H1 (cell line): ENCODE measurements at regions not wholly inside any gene's neighbourhood (a gene's known extent, or its start where the extent isn't known, plus 50 kb on each side); places are given as distances from the start of the nearest gene placed in this dataset.

ENCODE experiments used
- CTCF ChIA-PET: fragments of 300-600 bp; sonication (Branson Sonifier 250); formaldehyde crosslinking; loops from one replicate; lab custom pipeline; 2021; ENCODE audit not compliant: partially characterized antibody; lab: Charles Lee
- POLR2A ChIA-PET: fragments of 300-600 bp; sonication (Branson Sonifier 250); formaldehyde crosslinking; loops from one replicate; lab custom pipeline; 2021; ENCODE audit warnings: inconsistent platforms; ENCODE audit not compliant: partially characterized antibody; lab: Charles Lee
- DNase-seq, 2 experiments: peaks; one replicate each; pipeline versions ENCODE4 v3.0.0 to v3.0.0-alpha.2; 2010 to 2022; ENCODE audit warnings: low spot score in 2 of 2, low read depth in 1 of 2, mixed read lengths in 1 of 2
- FAIRE-seq: peaks from 2 replicates; lab custom pipeline; 2011; peaks lifted over from hg19 to GRCh38; lab: Jason Lieb, UNC
- H2AFZ ChIP-seq: 2 replicates; pipeline ENCODE4 v1.8.1; 2012; ENCODE audit warnings: low read length, inconsistent platforms
- H2AK5ac ChIP-seq: 2 replicates; pipeline ENCODE4 v1.6.1; 2013; ENCODE audit warnings: low read depth, low read length
- H2BK120ac ChIP-seq: replicated peaks from 2 replicates; pipeline ENCODE3; 2013; ENCODE audit warnings: low read depth, low read length, inconsistent platforms
- H2BK12ac ChIP-seq: 2 replicates; pipeline ENCODE4 v1.6.1; 2013; ENCODE audit warnings: low read depth, low read length
- H2BK15ac ChIP-seq: 2 replicates; pipeline ENCODE4 v1.6.1; 2013; ENCODE audit warnings: low read length
- H2BK20ac ChIP-seq: 2 replicates; pipeline ENCODE4 v1.6.1; 2013; ENCODE audit warnings: low read length
- H2BK5ac ChIP-seq: 2 replicates; pipeline ENCODE4 v1.6.1; 2013; ENCODE audit warnings: low read depth, low read length
- H3K14ac ChIP-seq: 2 replicates; pipeline ENCODE4 v1.6.1; 2013; ENCODE audit warnings: inconsistent platforms; ENCODE audit not compliant: insufficient read length
- H3K18ac ChIP-seq: 2 replicates; pipeline ENCODE4 v1.6.1; 2013; ENCODE audit warnings: low read length; ENCODE audit errors: extremely low read depth
- H3K23ac ChIP-seq: 2 replicates; pipeline ENCODE4 v1.6.1; 2013; ENCODE audit warnings: inconsistent platforms; ENCODE audit not compliant: insufficient read length
- H3K23me2 ChIP-seq: 2 replicates; pipeline ENCODE4 v1.6.1; 2013; ENCODE audit warnings: low read depth, low read length
- H3K27ac ChIP-seq: 2 replicates; pipeline ENCODE4 v1.6.1; 2011; ENCODE audit warnings: low read depth, low read length, inconsistent platforms
- H3K27me3 ChIP-seq, 4 experiments: replicated peaks in 1 of 4; 1 replicate in 1 of 4; 2 replicates in 3 of 4; pipeline versions ENCODE4 v1.6.1 to v1.8.1; 2011 to 2013; ENCODE audit warnings: low read length in 3 of 4, mild to moderate bottlenecking in 3 of 4, inconsistent platforms in 2 of 4, mixed read lengths in 2 of 4, moderate library complexity in 1 of 4; ENCODE audit not compliant: control insufficient read depth in 3 of 4, insufficient read depth in 3 of 4; ENCODE audit errors: extremely low read depth in 1 of 4
- H3K36me3 ChIP-seq, 4 experiments: 2 replicates each; pipeline versions ENCODE4 v1.6.1 to v1.8.1; 2011 to 2013; ENCODE audit warnings: mild to moderate bottlenecking in 4 of 4, low read length in 3 of 4, moderate library complexity in 2 of 4, control low read depth in 1 of 4, inconsistent platforms in 1 of 4; ENCODE audit not compliant: insufficient read depth in 4 of 4, control insufficient read depth in 2 of 4
- H3K4ac ChIP-seq: replicated peaks from 2 replicates; pipeline ENCODE3; 2013; ENCODE audit warnings: low read length, low read depth, mixed read lengths, inconsistent platforms; ENCODE audit not compliant: insufficient read length
- H3K4me1 ChIP-seq, 4 experiments: replicated peaks in 1 of 4; 1 replicate in 1 of 4; 2 replicates in 3 of 4; pipeline versions ENCODE4 v1.6.1 to v1.8.1; 2011 to 2013; ENCODE audit warnings: low read length in 3 of 4, inconsistent platforms in 2 of 4, mixed read lengths in 1 of 4; ENCODE audit not compliant: insufficient read depth in 4 of 4, control insufficient read depth in 3 of 4
- H3K4me2 ChIP-seq, 2 experiments: 2 replicates each; pipeline versions ENCODE4 v1.6.1 to v1.8.1; 2011 to 2013; ENCODE audit warnings: low read depth in 2 of 2, low read length in 2 of 2, control low read depth in 1 of 2, inconsistent platforms in 1 of 2, mild to moderate bottlenecking in 1 of 2; ENCODE audit not compliant: insufficient read depth in 1 of 2
- H3K4me3 ChIP-seq, 4 experiments: fragments of 200-600, 300-600 bp in 1 of 4; sonication (generic), shearing (Covaris generic), sonication (Bioruptor Twin) in 1 of 4; 2 replicates each; pipeline versions ENCODE4 v1.5.1 to v1.8.1; 2011 to 2016; ENCODE audit warnings: low read length in 4 of 4, low read depth in 3 of 4, control low read depth in 2 of 4, inconsistent platforms in 2 of 4, mild to moderate bottlenecking in 2 of 4, mixed read lengths in 1 of 4, moderate library complexity in 1 of 4; ENCODE audit not compliant: insufficient read depth in 2 of 4; ENCODE audit errors: extremely low read depth in 1 of 4
- H3K56ac ChIP-seq: replicated peaks from 2 replicates; pipeline ENCODE3; 2013; ENCODE audit warnings: low read depth, mild to moderate bottlenecking, mixed read lengths, low read length, inconsistent platforms; ENCODE audit not compliant: insufficient read length
- H3K79me1 ChIP-seq: 2 replicates; pipeline ENCODE4 v1.6.1; 2013; ENCODE audit warnings: low read depth, low read length, control low read depth
- H3K79me2 ChIP-seq, 2 experiments: 2 replicates each; pipeline versions ENCODE4 v1.6.1 to v1.8.1; 2012 to 2013; ENCODE audit warnings: low read length in 2 of 2, mild to moderate bottlenecking in 2 of 2, inconsistent platforms in 1 of 2; ENCODE audit not compliant: insufficient read depth in 2 of 2, control insufficient read depth in 1 of 2
- H3K9ac ChIP-seq, 4 experiments: replicated peaks in 1 of 4; 1 replicate in 1 of 4; 2 replicates in 3 of 4; pipeline versions ENCODE4 v1.6.1 to v1.8.1; 2011 to 2013; ENCODE audit warnings: low read depth in 3 of 4, low read length in 3 of 4, control low read depth in 2 of 4, mild to moderate bottlenecking in 2 of 4, moderate library complexity in 2 of 4, inconsistent platforms in 1 of 4; ENCODE audit errors: extremely low read depth in 1 of 4
- H3K9me3 ChIP-seq, 2 experiments: 2 replicates each; pipeline versions ENCODE4 v1.6.1 to v1.8.1; 2012 to 2013; ENCODE audit warnings: mild to moderate bottlenecking in 2 of 2, moderate library complexity in 2 of 2, control low read depth in 1 of 2, inconsistent platforms in 1 of 2, low read depth in 1 of 2, low read length in 1 of 2, mixed read lengths in 1 of 2; ENCODE audit not compliant: insufficient read depth in 2 of 2
- H4K20me1 ChIP-seq, 2 experiments: replicated peaks in 1 of 2; 2 replicates each; pipeline versions ENCODE3 to v1.8.1; 2011 to 2013; ENCODE audit warnings: inconsistent platforms in 2 of 2, low read length in 2 of 2, mild to moderate bottlenecking in 1 of 2; ENCODE audit not compliant: insufficient read depth in 2 of 2, control insufficient read depth in 1 of 2
- H4K5ac ChIP-seq: 2 replicates; pipeline ENCODE4 v1.6.1; 2013; ENCODE audit warnings: low read length, low read depth, mixed read lengths, inconsistent platforms; ENCODE audit not compliant: insufficient read length
- H4K8ac ChIP-seq: 2 replicates; pipeline ENCODE4 v1.8.0; 2013; ENCODE audit warnings: mild to moderate bottlenecking, moderate library complexity, low read length, inconsistent platforms; ENCODE audit not compliant: insufficient read depth; ENCODE audit errors: extremely low read depth
- H4K91ac ChIP-seq: replicated peaks from 2 replicates; pipeline ENCODE3; 2013; ENCODE audit warnings: low read length, mixed read lengths, inconsistent platforms; ENCODE audit not compliant: insufficient read length
- BCL11A ChIP-seq, 2 experiments: IDR thresholded peaks; one replicate each; pipeline ENCODE4 v1.6.1; 2011; ENCODE audit warnings: low read depth in 2 of 2, low read length in 2 of 2, mild to moderate bottlenecking in 2 of 2
- CHD1 ChIP-seq: IDR thresholded peaks from 2 replicates; pipeline ENCODE4 v1.6.1; 2012; ENCODE audit warnings: low read depth, low read length, improper control_type of control experiment
- CREB1 ChIP-seq: IDR thresholded peaks from 2 replicates; pipeline ENCODE4 v1.6.1; 2012; ENCODE audit warnings: inconsistent platforms
- EZH2 ChIP-seq: fragments of 200-600 bp; sonication (generic); IDR thresholded peaks from 2 replicates; pipeline ENCODE4 v1.7.1; 2012; ENCODE audit warnings: low read depth, mild to moderate bottlenecking, moderate library complexity, low read length, inconsistent platforms; ENCODE audit not compliant: severe bottlenecking
- GTF2F1 ChIP-seq: IDR thresholded peaks from 2 replicates; pipeline ENCODE4 v1.6.1; 2012; ENCODE audit warnings: low read depth, low read length, improper control_type of control experiment, borderline replicate concordance
- HDAC6 ChIP-seq: IDR thresholded peaks from one replicate; pipeline ENCODE4 v1.7.1; 2012; ENCODE audit warnings: low read depth, mild to moderate bottlenecking, inconsistent platforms, low read length, moderate library complexity
- JUN ChIP-seq: IDR thresholded peaks from 2 replicates; pipeline ENCODE4 v1.6.1; 2011; ENCODE audit warnings: low read depth, mild to moderate bottlenecking, improper control_type of control experiment, low read length
- JUND ChIP-seq: IDR thresholded peaks from 2 replicates; pipeline ENCODE4 v1.6.1; 2011; ENCODE audit warnings: mild to moderate bottlenecking, improper control_type of control experiment, low read length
- MAFK ChIP-seq: IDR thresholded peaks from 2 replicates; pipeline ENCODE4 v1.6.1; 2012; ENCODE audit warnings: low read depth, mild to moderate bottlenecking, improper control_type of control experiment, low read length
- MAX ChIP-seq: IDR thresholded peaks from 2 replicates; pipeline ENCODE4 v1.6.1; 2012; ENCODE audit warnings: inconsistent platforms
- RNF2 ChIP-seq: fragments of 200-900, 300-1000 bp; sonication (generic); IDR thresholded peaks from 2 replicates; pipeline ENCODE4 v1.7.1; 2016; ENCODE audit warnings: borderline replicate concordance, low read depth, mild to moderate bottlenecking, antibody characterized with exemption, low read length; ENCODE audit not compliant: poor library complexity, severe bottlenecking; ENCODE audit errors: missing control alignments
- RXRA ChIP-seq: IDR thresholded peaks from 2 replicates; pipeline ENCODE4 v1.6.1; 2011; ENCODE audit warnings: low read depth, mild to moderate bottlenecking, low read length, moderate library complexity; ENCODE audit not compliant: insufficient read depth
- SAP30 ChIP-seq: fragments of 300-600 bp; sonication (generic); IDR thresholded peaks from 2 replicates; pipeline ENCODE4 v1.7.1; 2012; ENCODE audit warnings: low read length, moderate library complexity, mild to moderate bottlenecking, inconsistent platforms; ENCODE audit not compliant: insufficient read depth, insufficient replicate concordance
- YY1 ChIP-seq: IDR thresholded peaks from 2 replicates; pipeline ENCODE4 v1.6.1; 2011; ENCODE audit warnings: low read depth, mild to moderate bottlenecking, low read length
- WGBS, 2 experiments: shearing (Covaris generic) in 1 of 2; methylation state at CpG; one replicate each; pipeline versions ENCODE4 v1.1.6 to v1.1.7; 2013 to 2015; ENCODE audit warnings: low lambda C conversion rate in 2 of 2, mixed read lengths in 2 of 2, inconsistent platforms in 1 of 2, low coverage in 1 of 2, missing lambda C conversion rate in 1 of 2; ENCODE audit not compliant: insufficient replicate concordance in 2 of 2, insufficient coverage in 1 of 2, insufficient read length in 1 of 2; ENCODE audit errors: extremely low coverage in 1 of 2, missing lambda C conversion rate in 1 of 2; 5-methylcytosine and 5-hydroxymethylcytosine counted together

GRCh38 chr4:23035521-23036056 is 342.9 kb downstream of the GBA3 start:
- no peak overlapping the region for H3K4ac ChIP-seq
- H3K4me2 ChIP-seq = no peak overlapping the region
- no peak overlapping the region for H2BK5ac ChIP-seq
- no peak overlapping the region for H4K91ac ChIP-seq
- H3K23me2 ChIP-seq = no peaks in the 10 kb centered on the region
- TF ChIP-seq HDAC6 (no peak), MAFK (no peak), MAX (no peak), JUND (no peak), JUN (no peak), CHD1 (no peak), SAP30 (no peak), EZH2 (no peak), RXRA (no peak), YY1 (no peak), RNF2 (no peak), BCL11A (IDR thresholded peaks at IDR 0.05; ENCODE audit: low read depth in 2 of 2, low read length in 2 of 2) (no peak), GTF2F1 (no peak), CREB1 (no peak)
- no peak overlapping the region for H2BK12ac ChIP-seq
- no peaks in the 10 kb centered on the region; a peak in 1 of 7 replicates for H3K4me1 ChIP-seq
- ChIA-PET POLR2A (no interaction called here), CTCF (interaction anchor here (0.9 kb wide), 1 partner anchor 72 kb away, joined by 3 read pairs; no protein-coding TSS in a partner anchor)
- H3K27ac ChIP-seq = no peak overlapping the region
- no peak for DNase-seq
- no peak overlapping the region for H2BK20ac ChIP-seq
- no peak overlapping the region for H4K5ac ChIP-seq
- H2BK15ac ChIP-seq = no peak overlapping the region
- H3K9ac ChIP-seq = no peak overlapping the region
- H4K8ac ChIP-seq = no peak overlapping the region
- 91% methylated on average over 3 of the region's 3 CpGs; no CpG with 5 or more reads in 1 of the 2 experiments for WGBS, 2 experiments
- no peaks in the 10 kb centered on the region for H3K79me2 ChIP-seq
- H2AFZ ChIP-seq = no peak overlapping the region
- H3K27me3 ChIP-seq = no peaks in the 10 kb centered on the region
- H3K56ac ChIP-seq = no peak overlapping the region
- H2BK120ac ChIP-seq = no peak overlapping the region
- H2AK5ac ChIP-seq = no peak overlapping the region
- no peak overlapping the region for H3K4me3 ChIP-seq
- no peak overlapping the region for H3K14ac ChIP-seq
- H3K23ac ChIP-seq = no peak overlapping the region
- no peaks in the 10 kb centered on the region for H3K79me1 ChIP-seq
- H4K20me1 ChIP-seq = no peaks in the 10 kb centered on the region
- H3K36me3 ChIP-seq = no peaks in the 10 kb centered on the region
- FAIRE-seq = no peak
- H3K9me3 ChIP-seq = no peaks in the 10 kb centered on the region
- no peak overlapping the region for H3K18ac ChIP-seq
